HPDE6-E6E7 (cell line): ENCODE measurements at regions not wholly inside any gene's neighbourhood (a gene's known extent, or its start where the extent isn't known, plus 50 kb on each side); places are given as distances from the start of the nearest gene placed in this dataset.
A peak's percentile ranks its signal among the peaks of the same experiment; 100 is the strongest.
"Not testable (repeated sequence)": the region's sequence is repeated elsewhere in the genome, so short reads cannot be mapped to it uniquely, and the experiment has no call there.

ENCODE experiments used
- DNase-seq: peaks from one replicate; pipeline ENCODE4 v3.0.0; 2011; ENCODE audit warnings: missing footprints; ENCODE audit errors: extremely low spot score

- no peak for DNase-seq
Measured at GRCh38 chr5:100694100-100694499, 158.9 kb downstream of the FAM174A start.

- no peak for DNase-seq
Measured at GRCh38 chr5:100697970-100698369, 162.8 kb downstream of the FAM174A start.

GRCh38 chr5:100706776-100707175, 171.6 kb downstream of the FAM174A start:
- peak; percentile 17 for DNase-seq

- DNase-seq, result no peak
Measured at GRCh38 chr5:100708645-100709171, 173.5 kb downstream of the FAM174A start.

- DNase-seq, result no peak
Measured at GRCh38 chr5:100709771-100710170, 174.6 kb downstream of the FAM174A start.

GRCh38 chr5:100714780-100715179, 179.6 kb downstream of the FAM174A start:
- DNase-seq, result not testable (repeated sequence)

GRCh38 chr5:100722657-100723056, 180.4 kb downstream of the ST8SIA4 start:
- DNase-seq, result no peak

- DNase-seq, result no peak
Measured at GRCh38 chr5:100723229-100723628, 179.9 kb downstream of the ST8SIA4 start.

GRCh38 chr5:100726116-100726515, 177.0 kb downstream of the ST8SIA4 start:
- DNase-seq, result no peak

- no peak for DNase-seq
Measured at GRCh38 chr5:100731768-100732167, 171.3 kb downstream of the ST8SIA4 start.

- no peak for DNase-seq
Measured at GRCh38 chr5:100746730-100747129, 156.4 kb downstream of the ST8SIA4 start.

GRCh38 chr5:100749771-100750284, 153.3 kb downstream of the ST8SIA4 start:
- DNase-seq, result no peak

GRCh38 chr5:100755435-100755834, 147.6 kb downstream of the ST8SIA4 start:
- no peak for DNase-seq
